H1 (cell line): ENCODE measurements at regions not wholly inside any gene's neighbourhood (a gene's known extent, or its start where the extent isn't known, plus 50 kb on each side); places are given as distances from the start of the nearest gene placed in this dataset.

Source experiments
- BCL11A ChIP-seq, 2 experiments: IDR thresholded peaks; one replicate each; pipeline ENCODE4 v1.6.1; 2011; ENCODE audit warnings: low read depth in 2 of 2, low read length in 2 of 2, mild to moderate bottlenecking in 2 of 2
- CHD1 ChIP-seq: IDR thresholded peaks from 2 replicates; pipeline ENCODE4 v1.6.1; 2012; ENCODE audit warnings: low read depth, low read length, improper control_type of control experiment
- CHD2 ChIP-seq: IDR thresholded peaks from 2 replicates; pipeline ENCODE4 v1.6.1; 2012; ENCODE audit warnings: low read length, improper control_type of control experiment
- SIN3A ChIP-seq, 2 experiments: IDR thresholded peaks in 1 of 2; conservative IDR thresholded peaks in 1 of 2; 2 replicates each; pipeline ENCODE4 v1.6.1; 2011 to 2012; ENCODE audit warnings: low read length in 2 of 2, improper control_type of control experiment in 1 of 2, low read depth in 1 of 2, mild to moderate bottlenecking in 1 of 2
- SUZ12 ChIP-seq: fragments of 200-600 bp; sonication (generic); IDR thresholded peaks from 2 replicates; pipeline ENCODE4 v1.6.1; 2012; ENCODE audit warnings: mild to moderate bottlenecking, inconsistent platforms, low read length, moderate library complexity, mixed read lengths
- TAF1 ChIP-seq: IDR thresholded peaks from 2 replicates; pipeline ENCODE4 v1.6.1; 2011; ENCODE audit warnings: mild to moderate bottlenecking, low read depth, low read length
- TCF12 ChIP-seq: IDR thresholded peaks from 2 replicates; pipeline ENCODE4 v1.6.1; 2011; ENCODE audit warnings: low read depth, mild to moderate bottlenecking, low read length
- YY1 ChIP-seq: IDR thresholded peaks from 2 replicates; pipeline ENCODE4 v1.6.1; 2011; ENCODE audit warnings: low read depth, mild to moderate bottlenecking, low read length
- TF ChIP-seq, protein P1 (sequence below): fragments of 300-600 bp; sonication (generic); IDR thresholded peaks from 2 replicates; pipeline ENCODE4 v1.7.1; 2012; ENCODE audit warnings: low read length, moderate library complexity, mild to moderate bottlenecking, inconsistent platforms; ENCODE audit not compliant: insufficient replicate concordance
- TF ChIP-seq, protein P2 (sequence below), 3 experiments: IDR thresholded peaks; 1 replicate in 2 of 3; 2 replicates in 1 of 3; pipeline versions ENCODE4 v1.5.1 to v1.6.1; 2011; ENCODE audit warnings: low read length in 3 of 3, mild to moderate bottlenecking in 3 of 3, inconsistent platforms in 2 of 3, low read depth in 1 of 3, moderate library complexity in 1 of 3; ENCODE audit not compliant: insufficient read depth in 1 of 3; ENCODE audit errors: control extremely low read depth in 1 of 3

DNA sequence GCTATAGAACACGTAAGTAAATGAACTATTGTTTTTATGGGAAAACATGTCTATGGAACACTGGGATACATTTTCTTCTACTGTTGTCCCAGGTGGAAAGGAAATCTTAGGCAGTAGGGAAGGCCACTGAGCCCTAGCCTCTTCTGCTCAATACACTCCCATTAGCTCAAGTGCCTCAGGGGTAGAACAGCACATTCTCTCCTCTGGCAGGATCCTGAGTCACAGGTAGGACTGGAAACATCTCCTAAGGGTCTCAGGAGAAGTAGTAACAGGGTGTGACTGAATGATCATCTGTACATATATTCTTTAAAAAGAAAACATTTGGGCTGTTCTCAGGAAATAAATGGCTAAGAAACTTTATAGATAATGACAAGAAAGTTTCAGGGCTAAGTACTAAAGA, 175.6 kb upstream of the ESRRG start (continued):
- TF ChIP-seq, protein P1, sequence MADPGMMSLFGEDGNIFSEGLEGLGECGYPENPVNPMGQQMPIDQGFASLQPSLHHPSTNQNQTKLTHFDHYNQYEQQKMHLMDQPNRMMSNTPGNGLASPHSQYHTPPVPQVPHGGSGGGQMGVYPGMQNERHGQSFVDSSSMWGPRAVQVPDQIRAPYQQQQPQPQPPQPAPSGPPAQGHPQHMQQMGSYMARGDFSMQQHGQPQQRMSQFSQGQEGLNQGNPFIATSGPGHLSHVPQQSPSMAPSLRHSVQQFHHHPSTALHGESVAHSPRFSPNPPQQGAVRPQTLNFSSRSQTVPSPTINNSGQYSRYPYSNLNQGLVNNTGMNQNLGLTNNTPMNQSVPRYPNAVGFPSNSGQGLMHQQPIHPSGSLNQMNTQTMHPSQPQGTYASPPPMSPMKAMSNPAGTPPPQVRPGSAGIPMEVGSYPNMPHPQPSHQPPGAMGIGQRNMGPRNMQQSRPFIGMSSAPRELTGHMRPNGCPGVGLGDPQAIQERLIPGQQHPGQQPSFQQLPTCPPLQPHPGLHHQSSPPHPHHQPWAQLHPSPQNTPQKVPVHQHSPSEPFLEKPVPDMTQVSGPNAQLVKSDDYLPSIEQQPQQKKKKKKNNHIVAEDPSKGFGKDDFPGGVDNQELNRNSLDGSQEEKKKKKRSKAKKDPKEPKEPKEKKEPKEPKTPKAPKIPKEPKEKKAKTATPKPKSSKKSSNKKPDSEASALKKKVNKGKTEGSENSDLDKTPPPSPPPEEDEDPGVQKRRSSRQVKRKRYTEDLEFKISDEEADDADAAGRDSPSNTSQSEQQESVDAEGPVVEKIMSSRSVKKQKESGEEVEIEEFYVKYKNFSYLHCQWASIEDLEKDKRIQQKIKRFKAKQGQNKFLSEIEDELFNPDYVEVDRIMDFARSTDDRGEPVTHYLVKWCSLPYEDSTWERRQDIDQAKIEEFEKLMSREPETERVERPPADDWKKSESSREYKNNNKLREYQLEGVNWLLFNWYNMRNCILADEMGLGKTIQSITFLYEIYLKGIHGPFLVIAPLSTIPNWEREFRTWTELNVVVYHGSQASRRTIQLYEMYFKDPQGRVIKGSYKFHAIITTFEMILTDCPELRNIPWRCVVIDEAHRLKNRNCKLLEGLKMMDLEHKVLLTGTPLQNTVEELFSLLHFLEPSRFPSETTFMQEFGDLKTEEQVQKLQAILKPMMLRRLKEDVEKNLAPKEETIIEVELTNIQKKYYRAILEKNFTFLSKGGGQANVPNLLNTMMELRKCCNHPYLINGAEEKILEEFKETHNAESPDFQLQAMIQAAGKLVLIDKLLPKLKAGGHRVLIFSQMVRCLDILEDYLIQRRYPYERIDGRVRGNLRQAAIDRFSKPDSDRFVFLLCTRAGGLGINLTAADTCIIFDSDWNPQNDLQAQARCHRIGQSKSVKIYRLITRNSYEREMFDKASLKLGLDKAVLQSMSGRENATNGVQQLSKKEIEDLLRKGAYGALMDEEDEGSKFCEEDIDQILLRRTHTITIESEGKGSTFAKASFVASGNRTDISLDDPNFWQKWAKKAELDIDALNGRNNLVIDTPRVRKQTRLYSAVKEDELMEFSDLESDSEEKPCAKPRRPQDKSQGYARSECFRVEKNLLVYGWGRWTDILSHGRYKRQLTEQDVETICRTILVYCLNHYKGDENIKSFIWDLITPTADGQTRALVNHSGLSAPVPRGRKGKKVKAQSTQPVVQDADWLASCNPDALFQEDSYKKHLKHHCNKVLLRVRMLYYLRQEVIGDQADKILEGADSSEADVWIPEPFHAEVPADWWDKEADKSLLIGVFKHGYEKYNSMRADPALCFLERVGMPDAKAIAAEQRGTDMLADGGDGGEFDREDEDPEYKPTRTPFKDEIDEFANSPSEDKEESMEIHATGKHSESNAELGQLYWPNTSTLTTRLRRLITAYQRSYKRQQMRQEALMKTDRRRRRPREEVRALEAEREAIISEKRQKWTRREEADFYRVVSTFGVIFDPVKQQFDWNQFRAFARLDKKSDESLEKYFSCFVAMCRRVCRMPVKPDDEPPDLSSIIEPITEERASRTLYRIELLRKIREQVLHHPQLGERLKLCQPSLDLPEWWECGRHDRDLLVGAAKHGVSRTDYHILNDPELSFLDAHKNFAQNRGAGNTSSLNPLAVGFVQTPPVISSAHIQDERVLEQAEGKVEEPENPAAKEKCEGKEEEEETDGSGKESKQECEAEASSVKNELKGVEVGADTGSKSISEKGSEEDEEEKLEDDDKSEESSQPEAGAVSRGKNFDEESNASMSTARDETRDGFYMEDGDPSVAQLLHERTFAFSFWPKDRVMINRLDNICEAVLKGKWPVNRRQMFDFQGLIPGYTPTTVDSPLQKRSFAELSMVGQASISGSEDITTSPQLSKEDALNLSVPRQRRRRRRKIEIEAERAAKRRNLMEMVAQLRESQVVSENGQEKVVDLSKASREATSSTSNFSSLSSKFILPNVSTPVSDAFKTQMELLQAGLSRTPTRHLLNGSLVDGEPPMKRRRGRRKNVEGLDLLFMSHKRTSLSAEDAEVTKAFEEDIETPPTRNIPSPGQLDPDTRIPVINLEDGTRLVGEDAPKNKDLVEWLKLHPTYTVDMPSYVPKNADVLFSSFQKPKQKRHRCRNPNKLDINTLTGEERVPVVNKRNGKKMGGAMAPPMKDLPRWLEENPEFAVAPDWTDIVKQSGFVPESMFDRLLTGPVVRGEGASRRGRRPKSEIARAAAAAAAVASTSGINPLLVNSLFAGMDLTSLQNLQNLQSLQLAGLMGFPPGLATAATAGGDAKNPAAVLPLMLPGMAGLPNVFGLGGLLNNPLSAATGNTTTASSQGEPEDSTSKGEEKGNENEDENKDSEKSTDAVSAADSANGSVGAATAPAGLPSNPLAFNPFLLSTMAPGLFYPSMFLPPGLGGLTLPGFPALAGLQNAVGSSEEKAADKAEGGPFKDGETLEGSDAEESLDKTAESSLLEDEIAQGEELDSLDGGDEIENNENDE: no peak
- TF ChIP-seq TAF1: no peak
- no peak for TF ChIP-seq TCF12
- no peak for TF ChIP-seq CHD1
- TF ChIP-seq BCL11A (IDR thresholded peaks at IDR 0.05; ENCODE audit: low read depth in 2 of 2, low read length in 2 of 2): no peak
- no peak for TF ChIP-seq SIN3A (conservative IDR thresholded peaks at IDR 0.05 in 1 of 2, IDR thresholded peaks at IDR 0.05 in 1 of 2; ENCODE audit: low read depth in 1 of 2, low read length in 2 of 2)
- TF ChIP-seq SUZ12: no peak
- TF ChIP-seq CHD2: no peak
- TF ChIP-seq, protein P2, sequence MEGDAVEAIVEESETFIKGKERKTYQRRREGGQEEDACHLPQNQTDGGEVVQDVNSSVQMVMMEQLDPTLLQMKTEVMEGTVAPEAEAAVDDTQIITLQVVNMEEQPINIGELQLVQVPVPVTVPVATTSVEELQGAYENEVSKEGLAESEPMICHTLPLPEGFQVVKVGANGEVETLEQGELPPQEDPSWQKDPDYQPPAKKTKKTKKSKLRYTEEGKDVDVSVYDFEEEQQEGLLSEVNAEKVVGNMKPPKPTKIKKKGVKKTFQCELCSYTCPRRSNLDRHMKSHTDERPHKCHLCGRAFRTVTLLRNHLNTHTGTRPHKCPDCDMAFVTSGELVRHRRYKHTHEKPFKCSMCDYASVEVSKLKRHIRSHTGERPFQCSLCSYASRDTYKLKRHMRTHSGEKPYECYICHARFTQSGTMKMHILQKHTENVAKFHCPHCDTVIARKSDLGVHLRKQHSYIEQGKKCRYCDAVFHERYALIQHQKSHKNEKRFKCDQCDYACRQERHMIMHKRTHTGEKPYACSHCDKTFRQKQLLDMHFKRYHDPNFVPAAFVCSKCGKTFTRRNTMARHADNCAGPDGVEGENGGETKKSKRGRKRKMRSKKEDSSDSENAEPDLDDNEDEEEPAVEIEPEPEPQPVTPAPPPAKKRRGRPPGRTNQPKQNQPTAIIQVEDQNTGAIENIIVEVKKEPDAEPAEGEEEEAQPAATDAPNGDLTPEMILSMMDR (IDR thresholded peaks at IDR 0.05; ENCODE audit: control extremely low read depth in 1 of 3, insufficient read depth in 1 of 3, low read depth in 1 of 3, low read length in 3 of 3): no peak
- TF ChIP-seq YY1: no peak
